Dedifferentiated amniotic fluid mesenchymal stem cell (primary cell): ENCODE measurements at regions not wholly inside any gene's neighbourhood (a gene's known extent, or its start where the extent isn't known, plus 50 kb on each side); places are given as distances from the start of the nearest gene placed in this dataset.
A peak's percentile ranks its signal among the peaks of the same experiment; 100 is the strongest.

Experiments used
- DNase-seq: peaks from one replicate; pipeline ENCODE4 v3.0.0-alpha.2; 2016; ENCODE audit errors: extremely low spot score

DNA sequence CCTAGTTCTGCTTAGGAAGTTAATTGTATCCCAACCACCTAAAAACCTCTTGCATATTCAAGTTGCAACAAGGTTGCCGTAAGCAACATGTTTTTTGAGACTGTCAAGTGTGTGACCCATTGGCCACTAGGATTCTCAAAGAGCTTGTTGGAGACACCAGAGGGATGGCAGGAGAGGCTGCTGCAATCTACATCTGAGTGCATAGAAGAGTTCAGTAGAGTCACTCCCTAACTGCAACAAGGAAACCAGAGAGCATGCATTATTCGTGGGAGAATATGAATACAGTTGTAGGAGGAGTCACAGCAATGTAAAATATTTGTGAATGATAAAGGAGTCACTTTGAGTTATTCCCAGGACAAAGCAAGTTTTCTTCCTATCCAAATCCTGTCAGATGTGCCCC lies 538.6 kb downstream of the TNS3 start:
- no peak for DNase-seq

DNA sequence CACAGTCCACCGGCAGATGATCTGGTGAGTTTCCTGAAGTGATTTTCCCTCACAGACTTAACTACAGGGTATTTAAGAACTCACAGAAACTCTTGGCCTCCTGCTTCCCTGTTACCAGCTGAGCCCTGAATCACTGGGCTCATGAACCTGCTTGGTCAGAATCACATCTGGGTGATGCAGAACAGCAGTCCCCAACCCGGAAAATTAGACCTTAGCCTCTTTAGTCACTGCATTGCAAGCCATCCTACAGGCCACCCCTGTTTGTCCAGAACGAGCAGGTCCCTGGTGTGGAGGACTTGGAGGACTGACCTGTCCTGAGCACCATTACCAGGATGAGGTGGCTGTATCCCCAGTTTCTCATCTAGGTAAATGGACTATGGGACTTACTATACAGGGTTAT lies 539.2 kb downstream of the TNS3 start:
- DNase-seq = no peak

DNA sequence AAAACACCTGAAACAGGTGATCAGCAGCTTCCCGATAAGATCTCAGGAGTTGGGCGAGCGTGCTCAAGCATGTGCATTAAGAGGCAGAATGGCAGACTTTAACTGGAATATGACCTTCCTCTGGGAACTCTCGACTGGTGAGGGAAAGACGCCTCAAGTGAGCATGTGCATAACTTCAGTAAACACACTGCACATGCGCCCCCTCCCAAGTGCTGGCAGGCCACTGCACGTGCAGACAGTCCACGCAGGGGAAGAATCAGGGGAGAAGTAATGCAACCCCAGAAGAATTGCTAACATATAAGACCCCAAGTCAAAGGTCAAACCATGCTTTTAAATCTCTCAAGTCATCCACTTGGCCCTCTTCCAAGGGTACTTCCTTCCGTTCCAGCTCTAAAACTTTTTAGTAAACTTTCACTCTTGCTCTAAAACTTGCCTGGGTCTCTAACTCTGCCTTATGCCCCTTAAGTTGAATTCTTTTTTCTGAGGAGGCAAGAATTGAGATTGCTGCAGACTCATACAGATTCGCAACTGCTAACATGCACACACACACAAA lies 541.0 kb downstream of the TNS3 start:
- no peak for DNase-seq

DNA sequence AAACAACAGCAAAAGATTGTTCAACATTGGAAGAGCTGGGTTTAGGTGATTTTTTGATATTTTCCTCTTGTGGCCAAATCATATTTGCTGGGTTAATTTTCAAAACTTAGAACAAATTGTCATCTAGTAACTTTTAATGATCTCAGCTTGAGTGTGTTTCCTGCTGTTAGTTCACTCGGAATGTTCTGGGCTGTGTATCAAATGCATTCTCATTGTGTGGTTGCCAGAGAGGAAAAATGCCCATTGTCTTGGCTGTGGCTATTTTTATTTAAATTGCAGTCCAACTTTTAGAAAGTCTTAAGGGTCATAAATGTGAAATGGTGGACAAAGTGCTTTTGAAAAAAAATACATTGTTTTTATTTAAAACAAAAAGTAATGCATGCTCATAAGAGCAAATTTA lies 542.0 kb downstream of the TNS3 start:
- peak; percentile 34 for DNase-seq

DNA sequence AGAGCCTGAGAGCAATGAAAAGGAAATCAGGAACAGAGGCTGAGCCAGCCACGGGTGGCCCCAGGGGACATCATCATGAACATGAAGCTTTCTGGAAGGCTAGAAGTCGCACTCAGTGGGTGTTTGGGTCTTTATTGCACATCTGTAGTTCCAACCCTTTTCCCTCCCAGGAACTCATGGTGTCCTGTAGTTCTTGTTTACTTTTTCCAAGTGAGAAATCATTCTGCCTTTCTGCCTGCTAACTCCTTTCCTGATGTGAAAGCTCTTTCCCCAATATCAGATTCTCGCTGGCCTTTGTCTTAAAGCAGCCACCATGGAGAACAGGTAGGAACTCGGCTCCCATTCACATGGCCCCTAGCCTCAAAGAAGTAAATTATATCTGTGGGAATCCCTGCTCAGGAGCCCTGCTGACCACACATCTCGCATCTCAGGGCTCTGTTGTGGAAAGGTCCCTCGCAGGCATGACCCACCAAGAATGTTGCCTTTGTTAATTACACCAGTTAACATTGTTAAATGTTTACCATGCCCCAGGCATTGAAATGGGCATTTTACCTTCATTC lies 542.7 kb downstream of the TNS3 start:
- DNase-seq = no peak

DNA sequence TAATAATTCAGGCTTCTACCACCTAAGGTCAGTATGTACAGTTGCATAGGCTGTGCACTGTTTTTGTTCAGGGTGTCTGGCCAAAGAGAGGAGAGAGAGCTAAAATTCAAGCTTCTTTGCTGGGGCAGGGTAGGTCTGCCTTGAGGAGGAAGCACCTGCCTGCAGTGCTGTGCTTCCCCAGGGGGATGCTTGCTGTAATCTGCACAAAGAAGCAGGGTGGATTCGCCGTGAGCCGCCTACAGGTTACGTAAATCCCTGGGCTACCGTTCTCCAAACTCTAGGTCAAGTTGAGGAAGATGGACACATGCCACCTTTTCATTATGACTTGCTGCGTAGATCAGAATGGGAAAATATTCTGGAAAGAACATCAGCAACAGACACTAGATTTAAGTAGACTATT lies 543.3 kb downstream of the TNS3 start:
- no peak for DNase-seq

DNA sequence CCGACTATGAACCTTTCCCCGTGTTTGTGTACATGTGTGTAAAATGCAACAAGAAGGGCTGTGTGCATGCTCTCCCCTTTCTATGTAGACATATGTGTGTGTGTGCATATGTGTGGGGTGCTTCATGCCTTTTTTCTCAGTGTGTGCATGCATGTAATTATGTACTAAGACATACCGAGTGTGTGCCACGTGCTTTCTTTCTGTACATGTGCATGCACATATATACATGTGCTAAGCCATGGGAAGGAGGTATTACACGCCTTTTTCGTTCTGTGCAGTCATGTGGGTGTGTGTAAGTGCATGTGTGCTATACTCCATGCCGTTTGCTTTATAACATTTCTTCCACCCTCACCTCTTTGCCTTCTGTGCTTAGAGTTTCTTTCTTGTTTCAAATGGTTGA lies 544.3 kb downstream of the TNS3 start:
- DNase-seq = no peak

DNA sequence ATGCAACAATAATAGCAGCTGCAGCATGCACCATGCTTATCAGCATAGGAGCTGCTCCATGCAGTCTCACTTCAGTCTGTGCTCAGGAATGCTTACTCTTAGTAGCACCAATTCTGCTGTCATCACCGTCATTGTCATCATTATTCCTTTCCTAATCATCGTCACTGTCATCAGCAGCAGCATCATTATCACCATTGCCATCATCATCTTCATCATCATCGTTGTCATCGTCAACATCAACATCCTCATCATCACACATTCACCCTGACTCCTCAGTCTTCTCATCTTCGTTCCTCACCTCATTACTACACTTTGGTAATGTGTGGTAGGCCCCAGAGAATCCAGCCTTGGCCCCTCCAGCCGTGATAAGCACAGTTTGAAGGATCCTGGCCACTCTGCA lies 545.0 kb downstream of the TNS3 start:
- DNase-seq = no peak

DNA sequence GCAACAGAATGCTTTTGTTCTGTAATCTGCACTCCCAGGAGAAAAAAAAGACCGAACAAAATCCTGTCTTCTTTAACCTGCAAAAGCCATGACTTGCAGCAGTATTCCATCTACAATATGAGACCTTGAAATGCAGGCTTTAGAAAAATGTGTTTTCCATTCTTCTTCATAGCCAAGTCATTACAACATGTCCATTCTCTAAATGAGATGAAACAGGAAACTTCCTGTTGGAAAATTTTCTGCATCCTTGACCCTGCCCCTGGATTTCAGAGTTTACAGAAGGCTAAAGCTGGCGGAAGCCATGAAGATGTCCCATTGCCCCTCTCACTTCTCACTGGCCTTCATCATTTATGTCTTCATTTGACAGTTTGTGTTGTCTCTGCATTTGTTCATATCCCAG lies 546.4 kb downstream of the TNS3 start:
- no peak for DNase-seq

DNA sequence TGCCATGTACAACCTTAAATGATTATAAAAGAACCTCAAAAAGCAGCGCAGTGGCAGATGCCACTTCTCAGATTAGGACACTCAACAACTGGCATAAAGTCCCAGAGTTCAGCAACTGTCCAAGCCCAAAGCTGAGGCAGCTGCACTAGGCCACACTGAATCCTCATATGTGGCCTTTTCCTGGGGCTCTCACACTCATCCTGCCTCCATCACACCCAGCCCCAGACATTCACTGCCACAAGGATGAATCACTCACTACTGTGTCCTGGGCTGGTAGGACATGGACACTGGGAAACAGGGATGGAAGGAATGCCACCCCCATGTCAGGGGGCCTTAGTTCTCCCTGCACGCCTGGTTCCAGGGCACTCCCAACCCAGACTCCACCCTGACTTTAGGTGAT lies 547.7 kb downstream of the TNS3 start:
- no peak for DNase-seq

DNA sequence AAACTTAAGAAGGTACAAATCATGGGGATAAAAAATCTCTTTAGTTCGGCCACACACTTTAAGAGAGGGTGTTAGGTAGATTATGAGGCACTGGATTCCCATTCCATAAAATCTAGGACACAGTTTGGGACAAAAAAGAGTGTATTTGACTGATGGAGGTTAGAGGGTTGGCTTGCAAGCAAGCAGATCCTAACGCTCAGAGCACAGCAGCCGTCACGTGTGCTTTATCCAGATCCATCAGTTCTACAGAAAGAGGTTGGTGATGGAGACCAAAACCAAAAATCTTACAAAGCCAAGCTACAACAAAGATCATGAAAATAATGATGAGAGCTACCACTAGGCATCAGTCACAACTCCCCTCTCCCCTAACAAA lies 549.4 kb downstream of the TNS3 start:
- DNase-seq = no peak

DNA sequence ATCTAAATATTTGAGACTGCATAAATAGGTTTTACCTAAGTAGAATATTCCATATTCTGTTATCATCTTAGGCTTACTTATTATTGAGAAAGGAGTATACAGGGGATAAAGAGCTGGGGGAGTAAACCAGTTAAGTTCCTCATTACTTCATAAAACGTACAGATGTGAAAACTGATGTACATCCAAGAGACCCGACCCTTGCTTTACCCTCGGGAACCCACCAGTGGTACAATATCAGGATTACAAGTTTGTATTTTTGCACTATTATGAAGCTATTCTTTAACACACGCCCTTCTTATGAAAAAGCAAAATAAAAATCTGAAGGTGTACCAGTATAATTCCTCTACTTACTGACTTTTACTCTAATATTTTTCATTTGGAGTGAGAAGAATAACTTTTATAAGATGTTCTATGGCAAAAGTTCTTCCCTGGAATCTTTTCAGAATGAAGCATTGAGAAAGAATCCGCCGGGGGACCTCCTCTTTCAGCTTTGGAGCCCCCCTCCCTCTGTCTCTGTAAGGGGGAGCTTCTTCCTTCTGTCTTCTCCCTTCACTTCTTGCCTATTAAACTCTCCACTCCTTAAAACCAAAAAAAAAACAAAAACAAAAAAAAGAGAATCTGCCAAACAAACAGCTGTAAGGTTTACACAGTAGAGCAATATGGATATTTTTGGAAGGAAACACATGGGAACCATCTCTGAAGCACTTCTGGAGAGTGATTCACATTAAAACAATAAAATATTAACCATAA lies 550.0 kb downstream of the TNS3 start:
- no peak for DNase-seq

DNA sequence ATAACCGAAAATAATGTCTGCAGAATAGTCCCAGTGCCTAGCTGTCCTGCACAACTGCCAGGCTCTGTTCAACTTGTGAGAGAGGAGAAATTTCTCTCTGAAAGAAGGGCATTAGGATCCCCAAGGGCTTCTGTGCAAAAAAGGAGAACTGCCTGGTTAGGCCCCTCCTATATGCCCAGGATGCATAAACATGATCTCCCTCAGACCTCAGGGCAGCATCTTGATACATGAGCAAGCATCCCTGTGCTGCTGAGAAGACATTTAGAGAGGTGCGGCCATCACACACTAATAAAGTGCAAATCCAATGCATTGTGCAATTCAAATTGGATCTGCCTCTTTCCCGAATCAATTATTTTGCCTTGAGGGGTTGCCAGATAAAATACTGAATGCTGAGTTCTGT lies 553.6 kb downstream of the TNS3 start:
- DNase-seq = no peak

DNA sequence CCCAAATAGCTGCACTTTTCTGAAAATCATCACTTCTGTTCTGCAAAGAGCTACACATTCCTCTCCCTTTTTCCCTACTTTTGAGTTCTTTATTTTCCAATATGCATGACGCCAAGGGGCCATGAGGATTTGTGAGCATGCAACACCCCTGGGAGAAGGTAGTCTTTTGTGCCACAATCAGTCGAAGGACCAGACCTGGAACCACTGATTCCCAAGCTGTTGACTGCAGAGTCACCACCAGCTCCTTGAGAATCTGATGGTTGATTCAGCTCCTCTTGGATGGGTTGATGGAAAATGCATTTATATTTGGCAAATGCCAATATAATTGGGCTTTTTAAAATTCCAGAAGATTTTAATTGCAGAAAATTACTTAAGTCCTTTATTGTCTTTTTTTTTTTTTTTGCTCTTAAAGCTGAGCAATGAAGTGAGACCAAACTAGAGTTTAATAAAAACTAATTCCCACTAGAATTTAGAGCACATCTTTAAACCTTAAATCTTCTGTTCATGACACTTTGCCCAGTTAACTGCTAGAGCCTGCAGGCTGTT lies 554.1 kb downstream of the TNS3 start:
- DNase-seq = no peak

DNA sequence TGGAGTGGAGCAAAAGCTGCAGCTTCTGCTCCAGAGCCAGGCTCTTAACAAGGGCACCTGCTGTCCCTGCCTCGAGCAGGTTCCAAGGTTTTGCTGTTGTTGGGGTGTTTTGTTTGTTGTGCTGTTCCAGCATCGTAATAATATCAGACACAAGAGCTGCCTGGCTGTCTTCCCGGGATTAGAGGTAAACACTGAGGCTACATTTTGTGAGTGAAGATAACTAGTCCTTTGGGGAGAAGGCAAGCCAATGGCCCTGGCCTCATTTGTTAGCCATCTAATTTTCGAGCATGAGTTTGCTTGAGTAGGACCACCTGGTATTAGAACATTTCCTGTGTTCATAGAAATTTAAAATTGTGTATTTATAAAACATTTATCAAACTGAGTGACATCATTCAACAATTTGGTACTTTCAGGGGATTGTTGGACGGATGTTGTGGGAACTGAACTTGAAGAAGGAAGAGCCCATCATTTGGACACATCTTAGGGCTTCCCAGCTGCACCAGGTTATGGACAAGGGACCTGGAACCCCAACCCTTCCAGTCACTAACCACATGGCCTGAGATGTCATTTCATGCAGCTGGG lies 555.0 kb downstream of the TNS3 start:
- DNase-seq = no peak

DNA sequence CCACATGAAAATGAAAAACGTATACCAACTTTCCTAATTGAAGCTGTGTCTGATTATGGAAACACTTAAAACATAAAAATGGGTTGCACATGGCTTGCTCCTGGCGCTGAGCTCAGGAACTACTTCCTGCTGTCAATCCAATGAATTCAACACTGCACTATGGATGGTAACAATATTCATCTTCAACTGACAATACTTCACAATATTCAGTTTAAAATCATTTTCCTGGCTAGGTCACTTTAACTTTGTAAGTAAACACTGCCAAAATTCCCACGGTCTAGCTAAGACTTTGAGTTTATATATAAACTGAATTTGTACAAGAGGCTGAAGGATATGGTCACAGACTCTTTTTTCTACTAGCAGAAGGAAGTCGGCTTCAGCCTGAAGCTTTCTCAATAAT lies 556.9 kb downstream of the TNS3 start:
- DNase-seq = no peak

DNA sequence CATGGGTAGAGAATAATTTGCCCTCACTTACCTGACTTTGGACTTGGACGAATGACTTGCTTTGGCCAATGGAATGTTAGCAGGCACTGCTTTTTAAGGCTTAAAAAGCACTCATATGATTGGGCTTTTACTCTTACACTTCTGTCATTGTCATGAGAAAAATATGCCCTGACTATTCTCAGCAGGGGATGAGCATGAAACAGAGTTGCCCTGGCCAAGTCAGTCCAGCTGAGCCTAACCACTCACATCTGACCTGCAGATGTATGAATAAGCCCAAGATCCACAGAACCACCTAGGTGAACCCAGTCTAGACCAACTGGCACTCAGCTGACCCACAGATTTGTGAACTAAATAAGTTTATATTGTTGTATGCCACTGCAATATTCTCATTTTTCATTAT lies 573.5 kb downstream of the TNS3 start:
- DNase-seq = no peak

DNA sequence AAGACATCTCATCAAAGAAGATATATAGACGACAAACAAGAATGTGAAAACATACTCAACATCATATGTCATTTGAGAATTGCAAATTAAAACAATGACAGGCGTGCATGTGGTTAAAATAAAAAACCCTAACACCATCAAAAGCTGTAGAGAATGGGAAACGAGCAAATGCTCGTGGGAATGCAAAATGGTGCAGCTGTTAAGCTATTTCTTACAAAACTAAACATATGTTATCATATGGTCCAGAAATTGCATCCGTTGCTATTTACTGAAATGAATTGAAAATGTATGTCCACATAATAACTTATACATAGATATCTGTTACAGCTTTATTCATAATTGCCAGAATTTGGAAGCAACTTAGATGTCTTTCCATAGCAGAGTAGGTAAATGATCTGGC lies 574.4 kb downstream of the TNS3 start:
- no peak for DNase-seq

DNA sequence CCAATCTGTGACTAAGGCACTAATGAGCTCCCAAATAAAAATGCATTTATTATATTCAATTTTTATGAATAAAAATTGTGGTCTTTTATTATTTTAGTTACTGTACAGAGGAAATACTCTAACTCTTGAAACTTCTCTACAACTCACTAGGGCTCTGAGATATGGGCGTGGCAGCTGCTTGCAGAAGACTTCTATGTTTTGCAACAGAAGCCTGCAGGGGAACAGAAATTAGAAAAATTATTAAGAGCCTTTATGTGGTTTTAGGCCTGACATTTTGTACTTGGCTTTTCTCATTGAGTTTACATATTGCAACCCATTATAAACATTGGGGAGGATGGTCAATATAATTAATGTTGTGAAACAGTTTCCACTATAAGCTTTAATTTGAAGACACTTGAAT lies 581.4 kb downstream of the TNS3 start:
- no peak for DNase-seq

DNA sequence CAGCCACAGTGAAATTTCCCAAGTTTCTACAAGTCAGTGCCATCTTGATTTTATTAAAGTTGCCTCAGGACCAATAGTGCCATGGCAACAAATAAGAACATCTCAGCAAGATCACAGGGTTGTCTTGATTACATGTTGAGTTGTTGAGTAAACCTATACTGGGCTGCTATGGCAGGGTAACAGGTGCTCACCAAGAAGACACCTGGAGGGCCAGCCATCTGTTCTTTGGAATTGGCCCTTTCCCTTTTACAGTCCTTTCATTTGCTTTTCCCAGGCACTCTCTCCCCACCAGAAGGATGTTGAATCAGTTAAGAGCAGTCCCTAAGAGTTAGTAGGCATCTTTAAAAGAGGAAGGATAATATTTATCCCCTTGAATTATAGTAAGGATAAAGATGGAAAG lies 582.0 kb downstream of the TNS3 start:
- DNase-seq = no peak

DNA sequence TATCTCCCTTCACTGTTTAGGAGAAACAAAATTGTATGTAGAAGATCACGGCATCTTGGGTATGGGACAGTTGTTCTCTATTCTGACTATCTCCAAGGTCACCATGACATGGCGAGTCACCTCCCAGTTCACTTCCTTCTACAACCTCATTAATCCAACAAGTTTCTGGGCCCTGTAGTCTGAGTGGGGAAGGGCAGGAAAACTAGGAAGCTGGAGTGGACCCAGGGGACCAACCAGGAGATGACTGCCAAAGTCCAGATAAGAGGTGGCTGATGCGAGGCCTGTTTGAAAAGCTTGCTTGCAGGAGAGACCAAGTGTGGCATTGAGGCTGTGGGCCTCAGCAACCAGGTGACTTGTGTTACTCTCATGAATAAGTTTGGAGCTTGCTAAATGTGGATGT lies 584.9 kb downstream of the TNS3 start:
- no peak for DNase-seq

DNA sequence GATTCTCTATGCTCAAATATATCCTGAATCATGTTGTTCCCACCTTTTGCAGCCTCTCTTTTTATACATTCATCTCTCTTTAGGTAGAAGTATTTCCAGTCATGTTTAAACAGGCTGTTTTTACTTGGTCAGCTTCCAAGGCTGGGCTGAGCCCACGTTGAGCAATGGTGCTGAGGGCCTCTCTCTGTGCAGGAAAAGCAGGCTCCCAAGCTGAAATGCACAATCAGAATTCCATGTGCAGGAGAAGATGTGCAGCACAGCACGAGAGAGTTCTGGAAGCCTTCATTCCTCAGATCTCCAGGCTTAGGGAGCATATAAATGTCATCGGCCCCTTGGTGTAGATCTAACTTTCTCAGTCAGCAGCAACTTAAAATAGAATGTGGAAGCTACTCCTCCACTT lies 588.5 kb downstream of the TNS3 start:
- DNase-seq = no peak

DNA sequence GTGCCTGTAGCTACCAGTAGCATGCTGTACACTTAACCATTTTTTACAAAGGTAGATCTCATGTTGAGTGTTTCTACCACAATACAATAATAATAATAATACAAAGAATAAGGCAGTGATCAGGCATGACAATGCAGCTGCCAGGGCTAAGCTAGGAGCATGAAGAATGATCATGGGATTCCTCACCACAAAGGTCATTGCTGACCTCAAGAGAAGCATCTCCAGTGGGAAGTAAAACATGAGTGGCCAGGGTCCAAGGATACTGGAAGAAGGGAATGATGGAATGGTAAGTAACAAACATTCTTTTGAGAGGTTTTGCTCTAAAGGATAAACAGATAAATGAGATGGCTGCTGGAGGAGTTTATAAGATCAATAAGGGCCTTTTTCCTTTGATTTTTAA lies 591.1 kb downstream of the TNS3 start:
- DNase-seq = no peak
